ENCODE measurements at regions not wholly inside any gene's neighbourhood (a gene's known extent, or its start where the extent isn't known, plus 50 kb on each side); places are given as distances from the start of the nearest gene placed in this dataset.

- H2AFZ ChIP-seq (ENCODE audit: low read depth), result no peak overlapping the region
- no peak overlapping the region for H3K27ac ChIP-seq (ENCODE audit: low read depth in 2 of 2, low read length in 1 of 2)
- H4K20me1 ChIP-seq (ENCODE audit: insufficient read depth), result no peaks in the 10 kb centered on the region
- H3K4me1 ChIP-seq (ENCODE audit: control insufficient read depth in 1 of 2, insufficient read depth in 2 of 2, low read depth in 1 of 2, low read length in 1 of 2), result no peaks in the 10 kb centered on the region
- 18% methylated on average over 2 of the region's 6 CpGs for WGBS (ENCODE audit: low lambda C conversion rate)
- no peaks in the 10 kb centered on the region for H3K27me3 ChIP-seq (ENCODE audit: insufficient read depth)
- no peak overlapping the region for H3K4me2 ChIP-seq
- CTCF ChIA-PET, result no interaction called here
- no peaks in the 10 kb centered on the region for H3K79me2 ChIP-seq (ENCODE audit: insufficient read depth)
- H3K4me3 ChIP-seq (ENCODE audit: low read depth in 2 of 2, low read length in 1 of 2), result no peak overlapping the region
- no peak for DNase-seq
- no peak for TF ChIP-seq YY1 (IDR thresholded peaks at IDR 0.05; ENCODE audit: low read depth)
- TF ChIP-seq FOSL2 (IDR thresholded peaks at IDR 0.05; ENCODE audit: borderline replicate concordance, low read depth), result no peak
- TF ChIP-seq MEF2A (IDR thresholded peaks at IDR 0.05; ENCODE audit: borderline replicate concordance, low read depth), result no peak
- TF ChIP-seq SIN3A (IDR thresholded peaks at IDR 0.05; ENCODE audit: borderline replicate concordance, low read depth, low read length), result no peak
- no peak for TF ChIP-seq REST (IDR thresholded peaks at IDR 0.05; ENCODE audit: low read depth, low read length)
- TF ChIP-seq NRF1 (IDR thresholded peaks at IDR 0.05; ENCODE audit: low read depth, low read length), result no peak
- no peak for TF ChIP-seq RAD21 (IDR thresholded peaks at IDR 0.05; ENCODE audit: low read length)
- no peak for TF ChIP-seq CHD2 (IDR thresholded peaks at IDR 0.05; ENCODE audit: low read length, partially characterized antibody)
- TF ChIP-seq MXI1 (IDR thresholded peaks at IDR 0.05; ENCODE audit: low read depth, low read length), result no peak
- no peak for TF ChIP-seq TEAD4 (IDR thresholded peaks at IDR 0.05; ENCODE audit: borderline replicate concordance, insufficient read depth)
- TF ChIP-seq GABPA (IDR thresholded peaks at IDR 0.05; ENCODE audit: low read depth), result no peak
- no peak for TF ChIP-seq RXRA (IDR thresholded peaks at IDR 0.05; ENCODE audit: borderline replicate concordance, low read depth)
- no peak for TF ChIP-seq FOXJ3 (CRISPR knock-in tag; IDR thresholded peaks at IDR 0.05)
- no peak for TF ChIP-seq POLR2AphosphoS5 (IDR thresholded peaks at IDR 0.05; ENCODE audit: low read depth, low read length)
- TF ChIP-seq USF1 (IDR thresholded peaks at IDR 0.05; ENCODE audit: borderline replicate concordance, low read depth), result no peak
- H3K9me3 ChIP-seq, result no peaks in the 10 kb centered on the region
- H3K9me2 ChIP-seq, result no peaks in the 10 kb centered on the region
- H3F3A ChIP-seq (replicated peaks; ENCODE audit: insufficient read depth), result no peaks in the 10 kb centered on the region
- POLR2A ChIA-PET, result no interaction called here
- no peaks in the 10 kb centered on the region for H3K36me3 ChIP-seq (replicated peaks in 1 of 2; ENCODE audit: control insufficient read depth in 1 of 2, insufficient read depth in 2 of 2, low read length in 1 of 2)
- no peak overlapping the region for H3K9ac ChIP-seq
Measured at GRCh38 chr4:13102092-13102742, 381.9 kb downstream of the RAB28 start.
